B cell (primary cell): ENCODE measurements at regions not wholly inside any gene's neighbourhood (a gene's known extent, or its start where the extent isn't known, plus 50 kb on each side); places are given as distances from the start of the nearest gene placed in this dataset.

Source experiments
- EZH2 ChIP-seq: IDR thresholded peaks from 2 replicates; pipeline ENCODE4 v1.6.1; 2012; ENCODE audit warnings: borderline replicate concordance, low read depth, mild to moderate bottlenecking, moderate library complexity, low read length; ENCODE audit not compliant: insufficient read depth, poor library complexity, severe bottlenecking
- TF ChIP-seq, protein P1 (sequence below): fragments of 200-600 bp; IDR thresholded peaks from one replicate; pipeline ENCODE4 v1.8.0; 2022; ENCODE audit warnings: antibody characterized with exemption, mild to moderate bottlenecking

DNA sequence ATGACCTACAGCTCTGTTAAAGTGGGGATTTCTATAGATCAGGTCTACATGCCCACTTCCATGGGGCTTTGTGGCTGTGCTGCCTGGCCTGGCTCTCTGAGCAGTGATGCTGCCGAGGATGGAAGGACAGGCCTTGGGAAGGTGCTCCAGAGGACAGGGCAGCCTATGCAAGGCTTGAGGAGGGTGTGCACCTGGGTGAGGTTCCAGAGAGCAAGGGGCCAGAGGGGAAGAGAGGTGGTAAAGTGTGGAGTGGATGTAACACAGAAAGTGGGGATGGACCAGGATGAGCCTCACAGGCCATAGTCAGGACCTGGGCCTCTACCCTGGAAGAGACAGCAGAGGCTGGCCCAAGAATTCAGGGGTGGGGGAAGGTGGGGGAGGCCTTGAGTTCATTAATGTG is 826.4 kb downstream of the DCDC2C start:
- no peak for TF ChIP-seq EZH2
- TF ChIP-seq, protein P1, sequence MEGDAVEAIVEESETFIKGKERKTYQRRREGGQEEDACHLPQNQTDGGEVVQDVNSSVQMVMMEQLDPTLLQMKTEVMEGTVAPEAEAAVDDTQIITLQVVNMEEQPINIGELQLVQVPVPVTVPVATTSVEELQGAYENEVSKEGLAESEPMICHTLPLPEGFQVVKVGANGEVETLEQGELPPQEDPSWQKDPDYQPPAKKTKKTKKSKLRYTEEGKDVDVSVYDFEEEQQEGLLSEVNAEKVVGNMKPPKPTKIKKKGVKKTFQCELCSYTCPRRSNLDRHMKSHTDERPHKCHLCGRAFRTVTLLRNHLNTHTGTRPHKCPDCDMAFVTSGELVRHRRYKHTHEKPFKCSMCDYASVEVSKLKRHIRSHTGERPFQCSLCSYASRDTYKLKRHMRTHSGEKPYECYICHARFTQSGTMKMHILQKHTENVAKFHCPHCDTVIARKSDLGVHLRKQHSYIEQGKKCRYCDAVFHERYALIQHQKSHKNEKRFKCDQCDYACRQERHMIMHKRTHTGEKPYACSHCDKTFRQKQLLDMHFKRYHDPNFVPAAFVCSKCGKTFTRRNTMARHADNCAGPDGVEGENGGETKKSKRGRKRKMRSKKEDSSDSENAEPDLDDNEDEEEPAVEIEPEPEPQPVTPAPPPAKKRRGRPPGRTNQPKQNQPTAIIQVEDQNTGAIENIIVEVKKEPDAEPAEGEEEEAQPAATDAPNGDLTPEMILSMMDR = no peak
